Spleen (tissue), 7 donors: ENCODE measurements at regions not wholly inside any gene's neighbourhood (a gene's known extent, or its start where the extent isn't known, plus 50 kb on each side); places are given as distances from the start of the nearest gene placed in this dataset.

Experiments used
- CTCF ChIP-seq, 11 experiments: fragments of 200-600 bp in 7 of 11; fragments of 450-650 bp in 4 of 11; sonication (generic) in 4 of 11; IDR thresholded peaks in 8 of 11; conservative IDR thresholded peaks in 3 of 11; 1 replicate in 7 of 11; 2 replicates in 4 of 11; pipeline versions ENCODE4 v1.4.0 to v1.8.0; 2016 to 2021; ENCODE audit warnings: antibody characterized with exemption in 11 of 11, inconsistent platforms in 4 of 11, mild to moderate bottlenecking in 1 of 11
- POLR2A ChIP-seq, 3 donors: fragments of 450-650 bp; IDR thresholded peaks; one replicate each; pipeline ENCODE4 v1.5.1; 2017; ENCODE audit warnings: antibody characterized with exemption in 3 of 3, mild to moderate bottlenecking in 1 of 3
- donor health status: DM: no; HTN: no; CAD: no; lungs with moderate emphysema.
- donor health status: DM: no; HTN: no; CAD: no.
- donor health status: DM: no; HTN: no; CAD: no.

- TF ChIP-seq POLR2A (IDR thresholded peaks at IDR 0.05) (no peak), CTCF (IDR thresholded peaks at IDR 0.05 in 8 of 11, conservative IDR thresholded peaks at IDR 0.05 in 3 of 11) (no peak)
Observed at GRCh38 chr6:66278115-66278514, 571.1 kb upstream of the EYS start.
